Naive thymus-derived CD4-positive, alpha-beta T cell (primary cell): ENCODE measurements at regions not wholly inside any gene's neighbourhood (a gene's known extent, or its start where the extent isn't known, plus 50 kb on each side); places are given as distances from the start of the nearest gene placed in this dataset.

Source experiments
- ATAC-seq: fragments of 150-1000 bp; cut with Tn5 transposase; 2 replicates; pipeline ENCODE4 v1.10.0; 2021; ENCODE audit warnings: mild to moderate bottlenecking, moderate library complexity
- CTCF ChIA-PET: fragments of 350-600 bp; sonication (Branson Sonifier 250); formaldehyde crosslinking; loops from one replicate; lab custom pipeline; 2021; ENCODE audit warnings: antibody characterized with exemption; lab: Charles Lee
- POLR2A ChIA-PET: fragments of 350-600 bp; sonication (Branson Sonifier 250); formaldehyde crosslinking; loops from one replicate; lab custom pipeline; 2021; ENCODE audit warnings: antibody characterized with exemption, inconsistent platforms; lab: Charles Lee
- DNase-seq, 9 donors: peaks; one replicate each; pipeline versions ENCODE4 v3.0.0 to v3.0.0-alpha.2; 2020 to 2022; ENCODE audit warnings: mixed read lengths in 1 of 9
- H3K27ac ChIP-seq: one replicate; pipeline ENCODE4 v1.7.0; 2013; ENCODE audit warnings: mild to moderate bottlenecking, low read depth, low read length, moderate library complexity
- H3K27me3 ChIP-seq, 2 donors: one replicate each; pipeline ENCODE4 v1.7.0; 2013; ENCODE audit warnings: low read length in 2 of 2, mild to moderate bottlenecking in 2 of 2, moderate library complexity in 2 of 2; ENCODE audit not compliant: control insufficient read depth in 2 of 2, insufficient read depth in 2 of 2
- H3K36me3 ChIP-seq, 3 experiments: 1 replicate in 2 of 3; 2 replicates in 1 of 3; pipeline ENCODE4 v1.7.0; 2013; ENCODE audit warnings: low read length in 3 of 3, mild to moderate bottlenecking in 3 of 3, moderate library complexity in 1 of 3; ENCODE audit not compliant: insufficient read depth in 3 of 3, control insufficient read depth in 2 of 3
- H3K4me1 ChIP-seq, 2 donors: one replicate each; pipeline ENCODE4 v1.7.0; 2013; ENCODE audit warnings: low read length in 2 of 2, mild to moderate bottlenecking in 2 of 2, moderate library complexity in 1 of 2; ENCODE audit not compliant: control insufficient read depth in 2 of 2, insufficient read depth in 2 of 2
- H3K4me3 ChIP-seq: 2 replicates; pipeline ENCODE4 v1.7.0; 2013; ENCODE audit warnings: mild to moderate bottlenecking, low read length
- H3K9me3 ChIP-seq, 3 experiments: 1 replicate in 2 of 3; 2 replicates in 1 of 3; pipeline ENCODE4 v1.7.0; 2013; ENCODE audit warnings: low read length in 3 of 3; ENCODE audit not compliant: control insufficient read depth in 2 of 3
- H3K27ac Mint-ChIP-seq, 9 donors: one replicate each; pipeline ENCODE4 v1.8.0; 2020 to 2022; ENCODE audit warnings: mixed read lengths in 9 of 9, mild to moderate bottlenecking in 8 of 9, moderate library complexity in 5 of 9, inconsistent platforms in 2 of 9
- H3K27me3 Mint-ChIP-seq, 5 donors: one replicate each; pipeline ENCODE4 v1.8.0; 2021 to 2022; ENCODE audit warnings: mixed read lengths in 5 of 5, mild to moderate bottlenecking in 1 of 5
- H3K36me3 Mint-ChIP-seq, 5 donors: one replicate each; pipeline ENCODE4 v1.8.0; 2020 to 2022; ENCODE audit warnings: mixed read lengths in 5 of 5, mild to moderate bottlenecking in 3 of 5, inconsistent platforms in 1 of 5
- H3K4me1 Mint-ChIP-seq, 7 donors: one replicate each; pipeline ENCODE4 v1.8.0; 2020 to 2022; ENCODE audit warnings: mixed read lengths in 7 of 7, mild to moderate bottlenecking in 3 of 7, inconsistent platforms in 1 of 7
- H3K4me3 Mint-ChIP-seq, 10 donors: one replicate each; pipeline ENCODE4 v1.8.0; 2020 to 2022; ENCODE audit warnings: mild to moderate bottlenecking in 10 of 10, mixed read lengths in 10 of 10, moderate library complexity in 6 of 10, inconsistent platforms in 2 of 10
- H3K9me3 Mint-ChIP-seq, 11 donors: one replicate each; pipeline ENCODE4 v1.8.0; 2020 to 2022; ENCODE audit warnings: mixed read lengths in 11 of 11, mild to moderate bottlenecking in 4 of 11, inconsistent platforms in 1 of 11, moderate library complexity in 1 of 11
- intact Hi-C, 2 donors: fragments of 100-400 bp; cut with micrococcal nuclease; formaldehyde crosslinking; loops; one replicate each; pipeline ENCODE4 v1.15.1; 2023

GRCh38 chr18:45553723-45554388 is 61.4 kb upstream of the SLC14A2 start:
- Mint-ChIP-seq H3K36me3 (no peaks in the 10 kb centered on the region), H3K27me3 (peaks cover 0 to 15% (median 12%) of the 10 kb centered on the region in 5 donors), H3K4me1 (no peaks in the 10 kb centered on the region), H3K9me3 (peaks cover 0 to 4% (median 0%) of the 10 kb centered on the region in 11 donors), H3K27ac (no peak overlapping the region), H3K4me3 (no peak overlapping the region)
- no peak for ATAC-seq
- DNase-seq: no peak
- Histone ChIP-seq H3K4me3 (no peak overlapping the region), H3K9me3 (no peaks in the 10 kb centered on the region), H3K27ac (no peak overlapping the region), H3K4me1 (no peaks in the 10 kb centered on the region), H3K27me3 (no peaks in the 10 kb centered on the region), H3K36me3 (no peaks in the 10 kb centered on the region)
- ChIA-PET CTCF (interaction anchor here (0.6 kb wide), 1 partner anchor 1103 kb away, joined by 3 read pairs; the partner anchor contains the start of gene LOXHD1), POLR2A (no interaction called here)
- intact Hi-C loops: no loop called here

- no peak for ATAC-seq
- ChIA-PET POLR2A (no interaction called here), CTCF (interaction anchor here (0.6 kb wide), 1 partner anchor 1103 kb away, joined by 3 read pairs; the partner anchor contains the start of gene LOXHD1)
- H3K4me1 ChIP-seq: no peaks in the 10 kb centered on the region
- peaks cover 0 to 4% (median 0%) of the 10 kb centered on the region in 11 donors for H3K9me3 Mint-ChIP-seq
- H3K36me3 ChIP-seq: no peaks in the 10 kb centered on the region
- no peak overlapping the region for H3K27ac ChIP-seq
- H3K36me3 Mint-ChIP-seq: no peaks in the 10 kb centered on the region
- no peaks in the 10 kb centered on the region for H3K9me3 ChIP-seq
- no peak for DNase-seq
- H3K27ac Mint-ChIP-seq: no peak overlapping the region
- intact Hi-C loops: no loop called here
- H3K27me3 Mint-ChIP-seq: peaks cover 0 to 15% (median 12%) of the 10 kb centered on the region in 5 donors
- H3K4me3 Mint-ChIP-seq: no peak overlapping the region
- no peaks in the 10 kb centered on the region for H3K4me1 Mint-ChIP-seq
- H3K4me3 ChIP-seq: no peak overlapping the region
- H3K27me3 ChIP-seq: no peaks in the 10 kb centered on the region
These were observed 60.9 kb upstream of the SLC14A2 start for GRCh38 chr18:45554389-45554737.

- Histone ChIP-seq H3K9me3 (no peaks in the 10 kb centered on the region), H3K4me3 (no peak overlapping the region), H3K36me3 (no peaks in the 10 kb centered on the region), H3K27me3 (no peaks in the 10 kb centered on the region), H3K27ac (no peak overlapping the region), H3K4me1 (no peaks in the 10 kb centered on the region)
- DNase-seq: no peak
- Mint-ChIP-seq H3K27me3 (peaks cover 0 to 5% (median 5%) of the 10 kb centered on the region in 5 donors), H3K9me3 (peaks cover 0 to 4% (median 0%) of the 10 kb centered on the region in 11 donors), H3K4me1 (no peaks in the 10 kb centered on the region), H3K27ac (no peak overlapping the region), H3K36me3 (no peaks in the 10 kb centered on the region), H3K4me3 (no peak overlapping the region)
- intact Hi-C loops: no loop called here
- CTCF ChIA-PET: no interaction called here
- no peak for ATAC-seq
- POLR2A ChIA-PET: no interaction called here
These were observed 59.1 kb upstream of the SLC14A2 start for GRCh38 chr18:45556222-45556621.

GRCh38 chr18:45557287-45557686 is 58.0 kb upstream of the SLC14A2 start:
- ChIA-PET POLR2A (no interaction called here), CTCF (no interaction called here)
- Mint-ChIP-seq H3K9me3 (peaks cover 0 to 4% (median 0%) of the 10 kb centered on the region in 11 donors), H3K4me3 (no peak overlapping the region), H3K27me3 (peaks cover 0 to 5% (median 4%) of the 10 kb centered on the region in 5 donors), H3K4me1 (no peaks in the 10 kb centered on the region), H3K36me3 (no peaks in the 10 kb centered on the region), H3K27ac (no peak overlapping the region)
- H3K4me3 ChIP-seq: no peak overlapping the region
- ATAC-seq (no peak), DNase-seq (no peak)
- no peaks in the 10 kb centered on the region for H3K9me3 ChIP-seq
- intact Hi-C loops: no loop called here
- no peaks in the 10 kb centered on the region for H3K27me3 ChIP-seq
- H3K4me1 ChIP-seq: no peaks in the 10 kb centered on the region
- no peaks in the 10 kb centered on the region for H3K36me3 ChIP-seq
- no peak overlapping the region for H3K27ac ChIP-seq

- no peaks in the 10 kb centered on the region for H3K36me3 ChIP-seq
- no peak overlapping the region for H3K27ac ChIP-seq
- peaks cover 0 to 5% (median 0%) of the 10 kb centered on the region in 5 donors for H3K27me3 Mint-ChIP-seq
- no peaks in the 10 kb centered on the region for H3K36me3 Mint-ChIP-seq
- no peaks in the 10 kb centered on the region for H3K27me3 ChIP-seq
- no peak overlapping the region for H3K27ac Mint-ChIP-seq
- DNase-seq (no peak), ATAC-seq (no peak)
- H3K9me3 Mint-ChIP-seq: peaks cover 0 to 2% (median 0%) of the 10 kb centered on the region in 11 donors
- no peaks in the 10 kb centered on the region for H3K9me3 ChIP-seq
- no peaks in the 10 kb centered on the region for H3K4me1 ChIP-seq
- intact Hi-C loops: no loop called here
- POLR2A ChIA-PET: no interaction called here
- CTCF ChIA-PET: no interaction called here
- no peaks in the 10 kb centered on the region for H3K4me1 Mint-ChIP-seq
- no peak overlapping the region for H3K4me3 Mint-ChIP-seq
- H3K4me3 ChIP-seq: no peak overlapping the region
These were observed 57.5 kb upstream of the SLC14A2 start for GRCh38 chr18:45557779-45558178.

- Mint-ChIP-seq H3K4me1 (no peaks in the 10 kb centered on the region), H3K9me3 (no peaks in the 10 kb centered on the region), H3K4me3 (no peak overlapping the region), H3K27me3 (peaks cover 0 to 5% (median 0%) of the 10 kb centered on the region in 5 donors), H3K36me3 (no peaks in the 10 kb centered on the region), H3K27ac (no peak overlapping the region)
- H3K4me3 ChIP-seq: no peak overlapping the region
- POLR2A ChIA-PET: no interaction called here
- H3K36me3 ChIP-seq: no peaks in the 10 kb centered on the region
- no peaks in the 10 kb centered on the region for H3K4me1 ChIP-seq
- no peaks in the 10 kb centered on the region for H3K9me3 ChIP-seq
- H3K27ac ChIP-seq: no peak overlapping the region
- no peaks in the 10 kb centered on the region for H3K27me3 ChIP-seq
- no peak for DNase-seq
- intact Hi-C loops: no loop called here
- ATAC-seq: no peak
- CTCF ChIA-PET: no interaction called here
These were observed 56.0 kb upstream of the SLC14A2 start for GRCh38 chr18:45559258-45559657.

GRCh38 chr18:45560870-45561269 is 54.4 kb upstream of the SLC14A2 start:
- Mint-ChIP-seq H3K27ac (no peak overlapping the region), H3K4me3 (no peak overlapping the region), H3K4me1 (no peaks in the 10 kb centered on the region), H3K36me3 (no peaks in the 10 kb centered on the region), H3K27me3 (peaks cover 0 to 5% (median 0%) of the 10 kb centered on the region in 5 donors), H3K9me3 (no peaks in the 10 kb centered on the region)
- H3K4me1 ChIP-seq: no peaks in the 10 kb centered on the region
- H3K27me3 ChIP-seq: no peaks in the 10 kb centered on the region
- no peak overlapping the region for H3K27ac ChIP-seq
- intact Hi-C loops: no loop called here
- ChIA-PET CTCF (no interaction called here), POLR2A (no interaction called here)
- no peak for DNase-seq
- no peaks in the 10 kb centered on the region for H3K36me3 ChIP-seq
- H3K9me3 ChIP-seq: no peaks in the 10 kb centered on the region
- ATAC-seq: no peak
- no peak overlapping the region for H3K4me3 ChIP-seq
